ENCODE measurements at regions not wholly inside any gene's neighbourhood (a gene's known extent, or its start where the extent isn't known, plus 50 kb on each side); places are given as distances from the start of the nearest gene placed in this dataset.

DNA sequence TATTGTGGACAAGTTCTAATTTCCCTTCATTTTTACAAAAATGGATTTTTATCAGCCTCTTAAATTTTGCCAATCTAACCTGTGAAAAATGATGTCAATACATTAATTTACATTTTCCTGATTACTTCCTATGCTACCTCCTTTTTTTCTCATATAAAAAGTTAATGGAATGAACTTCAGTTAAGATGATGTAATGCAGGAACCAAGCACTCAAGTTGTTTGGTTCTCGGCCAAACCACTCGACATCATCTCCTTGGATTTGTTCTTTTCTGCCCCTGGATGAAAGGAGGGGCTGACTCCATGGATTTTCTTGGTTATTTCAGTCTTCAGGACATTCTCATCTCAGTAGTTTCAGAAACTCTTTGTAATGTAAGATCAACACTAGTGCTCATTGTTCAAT, 253.1 kb upstream of the NXPH2 start:
- FAIRE-seq, result peak; percentile 55
- no peak for TF ChIP-seq EZH2 (IDR thresholded peaks at IDR 0.05; ENCODE audit: low read length)
- TF ChIP-seq, protein P1, sequence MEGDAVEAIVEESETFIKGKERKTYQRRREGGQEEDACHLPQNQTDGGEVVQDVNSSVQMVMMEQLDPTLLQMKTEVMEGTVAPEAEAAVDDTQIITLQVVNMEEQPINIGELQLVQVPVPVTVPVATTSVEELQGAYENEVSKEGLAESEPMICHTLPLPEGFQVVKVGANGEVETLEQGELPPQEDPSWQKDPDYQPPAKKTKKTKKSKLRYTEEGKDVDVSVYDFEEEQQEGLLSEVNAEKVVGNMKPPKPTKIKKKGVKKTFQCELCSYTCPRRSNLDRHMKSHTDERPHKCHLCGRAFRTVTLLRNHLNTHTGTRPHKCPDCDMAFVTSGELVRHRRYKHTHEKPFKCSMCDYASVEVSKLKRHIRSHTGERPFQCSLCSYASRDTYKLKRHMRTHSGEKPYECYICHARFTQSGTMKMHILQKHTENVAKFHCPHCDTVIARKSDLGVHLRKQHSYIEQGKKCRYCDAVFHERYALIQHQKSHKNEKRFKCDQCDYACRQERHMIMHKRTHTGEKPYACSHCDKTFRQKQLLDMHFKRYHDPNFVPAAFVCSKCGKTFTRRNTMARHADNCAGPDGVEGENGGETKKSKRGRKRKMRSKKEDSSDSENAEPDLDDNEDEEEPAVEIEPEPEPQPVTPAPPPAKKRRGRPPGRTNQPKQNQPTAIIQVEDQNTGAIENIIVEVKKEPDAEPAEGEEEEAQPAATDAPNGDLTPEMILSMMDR (optimal IDR thresholded peaks at IDR 0.05 in 1 of 3, IDR thresholded peaks at IDR 0.05 in 1 of 3, conservative IDR thresholded peaks at IDR 0.05 in 1 of 3; ENCODE audit: extremely low read depth in 1 of 3, insufficient read depth in 2 of 3, low read length in 3 of 3), result no peak

DNA sequence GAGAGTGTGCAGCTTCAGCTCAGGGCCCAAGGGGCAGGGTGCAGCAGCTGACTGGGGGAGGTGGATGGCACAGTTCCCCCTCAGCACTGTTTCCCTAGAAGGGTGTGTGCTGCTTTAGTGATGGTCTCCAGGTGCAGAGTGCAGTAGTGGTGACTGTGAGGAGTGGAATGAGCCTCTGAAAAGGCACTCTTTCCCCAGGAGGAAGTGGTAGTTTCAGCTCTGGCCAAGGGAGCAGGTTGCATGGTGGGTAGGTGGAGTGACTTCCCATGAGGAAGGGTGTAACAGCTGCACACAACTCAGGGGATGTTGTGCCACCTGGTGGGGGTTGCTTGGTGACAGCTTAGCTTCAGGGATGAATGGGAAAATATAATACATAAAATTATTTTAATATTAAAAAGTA, 251.5 kb upstream of the NXPH2 start:
- Histone ChIP-seq H3K9me1 (ENCODE audit: control insufficient read depth, extremely low read depth, insufficient read depth, low read length) (no peaks in the 10 kb centered on the region), H3K9me3 (ENCODE audit: control insufficient read depth, low read depth, low read length) (no peaks in the 10 kb centered on the region), H3K27ac (ENCODE audit: control insufficient read depth, insufficient read depth, low read length) (no peak overlapping the region), H3K4me3 (ENCODE audit: control insufficient read depth in 2 of 3, extremely low read depth in 1 of 3, insufficient read depth in 2 of 3, low read depth in 1 of 3, low read length in 3 of 3) (no peak overlapping the region), H3K4me1 (ENCODE audit: control insufficient read depth, extremely low read depth, insufficient read depth, low read length) (peaks cover 18% of the 10 kb centered on the region), H4K20me1 (ENCODE audit: control insufficient read depth, extremely low read depth, insufficient read depth, low read length) (no peaks in the 10 kb centered on the region), H2AFZ (ENCODE audit: control insufficient read depth, low read length) (peak overlapping the region; percentile 82), H3K36me3 (ENCODE audit: control insufficient read depth in 2 of 2, extremely low read depth in 1 of 2, insufficient read depth in 2 of 2, low read length in 2 of 2) (no peaks in the 10 kb centered on the region), H3K79me2 (ENCODE audit: control insufficient read depth, insufficient read depth, low read length) (no peaks in the 10 kb centered on the region), H3K9ac (ENCODE audit: control insufficient read depth, extremely low read depth, insufficient read depth, low read length) (no peak overlapping the region), H3K4me2 (ENCODE audit: control insufficient read depth, extremely low read depth, insufficient read depth, low read depth, low read length) (no peak overlapping the region), H3K27me3 (ENCODE audit: control insufficient read depth, extremely low read depth, insufficient read depth, low read length) (no peaks in the 10 kb centered on the region)
- peak; percentile 30 for DNase-seq (ENCODE audit: low read depth, low spot score)
- peak; percentile 98 for FAIRE-seq
- TF ChIP-seq, protein P1 (optimal IDR thresholded peaks at IDR 0.05 in 1 of 3, IDR thresholded peaks at IDR 0.05 in 1 of 3, conservative IDR thresholded peaks at IDR 0.05 in 1 of 3; ENCODE audit: extremely low read depth in 1 of 3, insufficient read depth in 2 of 3, low read length in 3 of 3), result peak; percentile 35 to 84 (median 40)
- TF ChIP-seq EZH2 (IDR thresholded peaks at IDR 0.05; ENCODE audit: low read length), result no peak
- dilution Hi-C loops (cut with MboI; ENCODE audit: extremely low pct_ligation_motif_present, low sequenced_read_pairs), result no loop called here

More for the DNA sequence above, 253.1 kb upstream of the NXPH2 start:
- H3K9me3 ChIP-seq (ENCODE audit: control insufficient read depth, low read depth, low read length), result no peaks in the 10 kb centered on the region
- H3K9me1 ChIP-seq (ENCODE audit: control insufficient read depth, extremely low read depth, insufficient read depth, low read length), result no peaks in the 10 kb centered on the region
- H4K20me1 ChIP-seq (ENCODE audit: control insufficient read depth, extremely low read depth, insufficient read depth, low read length), result no peaks in the 10 kb centered on the region
- H3K9ac ChIP-seq (ENCODE audit: control insufficient read depth, extremely low read depth, insufficient read depth, low read length), result no peak overlapping the region
- no peak overlapping the region for H3K4me3 ChIP-seq (ENCODE audit: control insufficient read depth in 2 of 3, extremely low read depth in 1 of 3, insufficient read depth in 2 of 3, low read depth in 1 of 3, low read length in 3 of 3)
- H3K27ac ChIP-seq (ENCODE audit: control insufficient read depth, insufficient read depth, low read length), result no peak overlapping the region
- H3K27me3 ChIP-seq (ENCODE audit: control insufficient read depth, extremely low read depth, insufficient read depth, low read length), result no peaks in the 10 kb centered on the region
- dilution Hi-C loops (cut with MboI; ENCODE audit: extremely low pct_ligation_motif_present, low sequenced_read_pairs), result no loop called here
- H3K36me3 ChIP-seq (ENCODE audit: control insufficient read depth in 2 of 2, extremely low read depth in 1 of 2, insufficient read depth in 2 of 2, low read length in 2 of 2), result no peaks in the 10 kb centered on the region
- H3K4me2 ChIP-seq (ENCODE audit: control insufficient read depth, extremely low read depth, insufficient read depth, low read depth, low read length), result no peak overlapping the region
- no peaks in the 10 kb centered on the region for H3K79me2 ChIP-seq (ENCODE audit: control insufficient read depth, insufficient read depth, low read length)
- peaks cover 18% of the 10 kb centered on the region for H3K4me1 ChIP-seq (ENCODE audit: control insufficient read depth, extremely low read depth, insufficient read depth, low read length)
- DNase-seq (ENCODE audit: low read depth, low spot score), result no peak
- H2AFZ ChIP-seq (ENCODE audit: control insufficient read depth, low read length), result peak overlapping the region; percentile 21
